IMR-90 (cell line): ENCODE measurements at regions not wholly inside any gene's neighbourhood (a gene's known extent, or its start where the extent isn't known, plus 50 kb on each side); places are given as distances from the start of the nearest gene placed in this dataset.

Source experiments
- ATAC-seq: fragments of 200-7000 bp; cut with Tn5 transposase; 2 replicates; pipeline ENCODE4 v1.9.1; 2020; ENCODE audit warnings: low read depth, mild to moderate bottlenecking, moderate library complexity
- BruUV-seq: library from RNA; stranded (reverse); fragments of 400-500 nt; replicated peaks from 2 replicates; lab custom pipeline; 2021; lab: Mats Ljungman, UMichigan
- CTCF ChIA-PET: fragments of 300-600 bp; formaldehyde crosslinking; extraction: SDS; loops from one replicate; lab custom pipeline; 2021; ENCODE audit warnings: antibody characterized with exemption; lab: Yijun Ruan, JAX
- POLR2A ChIA-PET: fragments of 300-600 bp; sonication (Branson Sonifier 250); formaldehyde crosslinking; loops from one replicate; lab custom pipeline; 2022; ENCODE audit warnings: antibody characterized with exemption; ENCODE audit not compliant: unreplicated experiment; lab: Charles Lee
- DNase-seq: peaks from one replicate; pipeline ENCODE4 v3.0.0; 2013
- H2AFZ ChIP-seq: replicated peaks from 2 replicates; pipeline ENCODE3; 2013; ENCODE audit warnings: low read length, mild to moderate bottlenecking; ENCODE audit not compliant: poor library complexity
- H2AK5ac ChIP-seq: 2 replicates; pipeline ENCODE4 v1.6.1; 2013; ENCODE audit warnings: low read depth, low read length, inconsistent platforms
- H2AK9ac ChIP-seq: replicated peaks from 2 replicates; pipeline ENCODE3; 2013; ENCODE audit warnings: mild to moderate bottlenecking, low read depth, low read length, moderate library complexity; ENCODE audit not compliant: poor library complexity
- H2BK120ac ChIP-seq: 2 replicates; pipeline ENCODE4 v1.6.1; 2013; ENCODE audit warnings: low read depth, low read length, inconsistent platforms
- H2BK15ac ChIP-seq: 3 replicates; pipeline ENCODE4 v1.6.1; 2013; ENCODE audit warnings: low read depth, low read length, inconsistent platforms
- H2BK20ac ChIP-seq: 2 replicates; pipeline ENCODE4 v1.6.1; 2013; ENCODE audit warnings: low read depth, mild to moderate bottlenecking, inconsistent platforms, low read length, moderate library complexity
- H2BK5ac ChIP-seq: 2 replicates; pipeline ENCODE4 v1.6.1; 2013; ENCODE audit warnings: mild to moderate bottlenecking, low read depth, low read length, inconsistent platforms; ENCODE audit not compliant: poor library complexity, severe bottlenecking
- H3K14ac ChIP-seq: replicated peaks from 2 replicates; pipeline ENCODE4 v1.6.1; 2013; ENCODE audit warnings: low read depth, low read length, inconsistent platforms
- H3K18ac ChIP-seq: 2 replicates; pipeline ENCODE4 v1.6.1; 2013; ENCODE audit warnings: low read depth, low read length, control low read depth
- H3K23ac ChIP-seq: 2 replicates; pipeline ENCODE4 v1.6.1; 2013; ENCODE audit warnings: low read depth, low read length, inconsistent platforms
- H3K27ac ChIP-seq: 2 replicates; pipeline ENCODE4 v1.5.1; 2013; ENCODE audit warnings: mild to moderate bottlenecking, control low read depth, low read length; ENCODE audit not compliant: insufficient read depth
- H3K27me3 ChIP-seq: 2 replicates; pipeline ENCODE4 v1.6.1; 2013; ENCODE audit warnings: low read length; ENCODE audit not compliant: control insufficient read depth, insufficient read depth
- H3K36me3 ChIP-seq: 2 replicates; pipeline ENCODE4 v1.6.1; 2013; ENCODE audit warnings: low read length, mixed read lengths; ENCODE audit not compliant: control insufficient read depth, insufficient read depth
- H3K4ac ChIP-seq: 2 replicates; pipeline ENCODE4 v1.6.1; 2013; ENCODE audit warnings: low read depth, low read length, inconsistent platforms
- H3K4me1 ChIP-seq: 2 replicates; pipeline ENCODE4 v1.6.1; 2013; ENCODE audit warnings: low read length, mixed read lengths; ENCODE audit not compliant: control insufficient read depth, insufficient read depth
- H3K4me2 ChIP-seq: 2 replicates; pipeline ENCODE4 v1.6.1; 2013; ENCODE audit warnings: low read depth, mild to moderate bottlenecking, control low read depth, low read length, moderate library complexity
- H3K4me3 ChIP-seq: 2 replicates; pipeline ENCODE4 v1.5.1; 2013; ENCODE audit warnings: low read depth, mild to moderate bottlenecking, control low read depth, low read length, moderate library complexity; ENCODE audit not compliant: insufficient read depth
- H3K56ac ChIP-seq: 2 replicates; pipeline ENCODE4 v1.6.1; 2013; ENCODE audit warnings: low read length, inconsistent platforms; ENCODE audit not compliant: insufficient read depth; ENCODE audit errors: extremely low read depth
- H3K79me1 ChIP-seq, 2 experiments: 2 replicates each; pipeline ENCODE4 v1.6.1; 2013; ENCODE audit warnings: low read length in 2 of 2, inconsistent platforms in 1 of 2, low read depth in 1 of 2
- H3K9ac ChIP-seq: 2 replicates; pipeline ENCODE4 v1.6.1; 2013; ENCODE audit warnings: low read depth, low read length, control low read depth
- H3K9me1 ChIP-seq: 2 replicates; pipeline ENCODE4 v1.6.1; 2013; ENCODE audit warnings: low read length, inconsistent platforms; ENCODE audit not compliant: insufficient read depth
- H3K9me3 ChIP-seq: 2 replicates; pipeline ENCODE4 v1.6.1; 2013; ENCODE audit warnings: low read length; ENCODE audit not compliant: control insufficient read depth, insufficient read depth
- H4K20me1 ChIP-seq: 2 replicates; pipeline ENCODE4 v1.6.1; 2013; ENCODE audit warnings: low read length, inconsistent platforms; ENCODE audit not compliant: insufficient read depth
- H4K5ac ChIP-seq: 2 replicates; pipeline ENCODE4 v1.6.1; 2013; ENCODE audit warnings: mild to moderate bottlenecking, low read depth, low read length, control low read depth
- H4K8ac ChIP-seq, 2 experiments: 2 replicates each; pipeline ENCODE4 v1.6.1; 2013; ENCODE audit warnings: low read depth in 2 of 2, low read length in 2 of 2, control low read depth in 1 of 2, inconsistent platforms in 1 of 2
- H4K91ac ChIP-seq: 2 replicates; pipeline ENCODE4 v1.6.1; 2013; ENCODE audit warnings: low read depth, low read length, inconsistent platforms; ENCODE audit not compliant: insufficient read depth
- BHLHE40 ChIP-seq: fragments of 150-350 bp; IDR thresholded peaks from 2 replicates; pipeline ENCODE4 v1.6.1; 2016; ENCODE audit warnings: mild to moderate bottlenecking, low read depth, low read length
- CEBPB ChIP-seq: IDR thresholded peaks from 2 replicates; pipeline ENCODE4 v1.6.1; 2012; ENCODE audit warnings: low read depth, low read length, improper control_type of control experiment
- FOS ChIP-seq: fragments of 150-350 bp; IDR thresholded peaks from 2 replicates; pipeline ENCODE4 v1.6.1; 2016; ENCODE audit warnings: low read depth, low read length
- MXI1 ChIP-seq: IDR thresholded peaks from 2 replicates; pipeline ENCODE4 v1.6.1; 2012; ENCODE audit warnings: low read depth, mild to moderate bottlenecking, low read length, moderate library complexity, borderline replicate concordance
- RAD21 ChIP-seq: IDR thresholded peaks from 2 replicates; pipeline ENCODE4 v1.6.1; 2012; ENCODE audit warnings: low read length, improper control_type of control experiment
- RFX5 ChIP-seq: IDR thresholded peaks from 2 replicates; pipeline ENCODE4 v1.8.0; 2012; ENCODE audit warnings: low read depth, mild to moderate bottlenecking, low read length, moderate library complexity
- WGBS, 2 experiments: methylation state at CpG; one replicate each; pipeline versions ENCODE4 v1.1.5 to v1.1.7; 2013; ENCODE audit warnings: missing lambda C conversion rate in 2 of 2; ENCODE audit not compliant: insufficient read length in 1 of 2; ENCODE audit errors: extremely low coverage in 2 of 2; 5-methylcytosine and 5-hydroxymethylcytosine counted together
- dilution Hi-C: fragments of 300-500 bp; cut with HindIII; formaldehyde crosslinking; loops from one replicate; pipeline ENCODE4 v1.14.3; 2018; ENCODE audit warnings: low sequenced_read_pairs; ENCODE audit not compliant: unreplicated experiment
- in situ Hi-C: fragments of 300-500 bp; cut with MboI; formaldehyde crosslinking; loops from 3 replicates; pipeline ENCODE4 v1.14.3; 2019; ENCODE audit warnings: low sequenced_read_pairs, inconsistent platforms, mixed read lengths
- intact Hi-C: fragments of 100-400 bp; cut with micrococcal nuclease; formaldehyde crosslinking; loops from 2 replicates; pipeline ENCODE4 v1.10.0; 2022

GRCh38 chr2:217108575-217109027 lies 248.7 kb upstream of the TNP1 start:
- Histone ChIP-seq H4K91ac (peak overlapping the region; percentile 89), H4K8ac (peak overlapping the region; percentile 80 to 99), H4K20me1 (no peaks in the 10 kb centered on the region), H2AK9ac (peak overlapping the region; percentile 4), H3K36me3 (no peaks in the 10 kb centered on the region), H3K79me1 (peaks cover 0 to 4% of the 10 kb centered on the region in 2 experiments; a peak in 1 of 4 replicates), H3K18ac (peak overlapping the region; percentile 69), H2BK5ac (peak overlapping the region; percentile 2), H3K14ac (peak overlapping the region; percentile 86), H2AFZ (peak overlapping the region; percentile 1), H3K4me1 (peaks cover 19% of the 10 kb centered on the region), H3K4me2 (no peak overlapping the region), H3K9me1 (peaks cover 13% of the 10 kb centered on the region), H3K4ac (peak overlapping the region; percentile 100), H4K5ac (peak overlapping the region; percentile 66), H3K56ac (no peak overlapping the region), H3K27ac (peak overlapping the region; percentile 59), H3K9me3 (no peaks in the 10 kb centered on the region), H3K23ac (peak overlapping the region; percentile 21; the same call in 1 of the 2 replicates), H2AK5ac (peak overlapping the region; percentile 76), H3K9ac (no peak overlapping the region), H2BK15ac (peak overlapping the region; percentile 99), H3K4me3 (no peak overlapping the region), H2BK20ac (peak overlapping the region; percentile 100), H2BK120ac (peak overlapping the region; percentile 100), H3K27me3 (no peaks in the 10 kb centered on the region)
- DNase-seq (no peak), ATAC-seq (no peak)
- ChIA-PET CTCF (interaction anchor here (1.6 kb wide), 1 partner anchor 605 kb away, joined by 3 read pairs; no protein-coding TSS in a partner anchor), POLR2A (no interaction called here)
- in situ Hi-C loops (no loop called here), intact Hi-C loops (loop anchor here (5.0 kb wide), 4 partner anchors 54 to 604 kb away; no protein-coding TSS in a partner anchor), dilution Hi-C loops (no loop called here)
- TF ChIP-seq RFX5 (no peak), CEBPB (peak; percentile 31; the same call in 1 of the 2 replicates), FOS (no peak), MXI1 (no peak), BHLHE40 (no peak), RAD21 (no peak)
- WGBS, 2 experiments: no CpG with 5 or more reads among the region's 4 CpGs
- BruUV-seq: no TSS peak
